ENCODE measurements at regions not wholly inside any gene's neighbourhood (a gene's known extent, or its start where the extent isn't known, plus 50 kb on each side); places are given as distances from the start of the nearest gene placed in this dataset.
A peak's percentile ranks its signal among the peaks of the same experiment; 100 is the strongest.
"Not testable (repeated sequence)": the region's sequence is repeated elsewhere in the genome, so short reads cannot be mapped to it uniquely, and the experiment has no call there.

GRCh38 chr2:191476901-191477300 is 201.0 kb upstream of the NABP1 start:
- no peak for DNase-seq (ENCODE audit: low spot score)

- DNase-seq (ENCODE audit: low spot score) = peak; percentile 82
Measured at GRCh38 chr2:191478799-191479679, 198.9 kb upstream of the NABP1 start.

- DNase-seq (ENCODE audit: low spot score) = no peak
Measured at GRCh38 chr2:191479680-191480023, 198.3 kb upstream of the NABP1 start.

GRCh38 chr2:191481305-191482070 is 196.4 kb upstream of the NABP1 start:
- no peak for DNase-seq (ENCODE audit: low spot score)

GRCh38 chr2:191483117-191483516 is 194.8 kb upstream of the NABP1 start:
- DNase-seq (ENCODE audit: low spot score) = no peak

GRCh38 chr2:191486584-191487320 is 191.2 kb upstream of the NABP1 start:
- peak; percentile 97 for DNase-seq (ENCODE audit: low spot score)

GRCh38 chr2:191488135-191488534 is 189.8 kb upstream of the NABP1 start:
- peak; percentile 67 for DNase-seq (ENCODE audit: low spot score)

GRCh38 chr2:191489177-191489576 is 188.8 kb upstream of the NABP1 start:
- no peak for DNase-seq (ENCODE audit: low spot score)

- no peak for DNase-seq (ENCODE audit: low spot score)
Measured at GRCh38 chr2:191496838-191497237, 181.1 kb upstream of the NABP1 start.

GRCh38 chr2:191497822-191498221 is 180.1 kb upstream of the NABP1 start:
- DNase-seq (ENCODE audit: low spot score) = no peak

- no peak for DNase-seq (ENCODE audit: low spot score)
Measured at GRCh38 chr2:191499050-191499449, 178.9 kb upstream of the NABP1 start.

- DNase-seq (ENCODE audit: low spot score) = peak; percentile 71
Measured at GRCh38 chr2:191499874-191500565, 177.9 kb upstream of the NABP1 start.

- DNase-seq (ENCODE audit: low spot score) = no peak
Measured at GRCh38 chr2:191500566-191500883, 177.4 kb upstream of the NABP1 start.

- DNase-seq (ENCODE audit: low spot score) = no peak
Measured at GRCh38 chr2:191500884-191501560, 176.9 kb upstream of the NABP1 start.

GRCh38 chr2:191501561-191502168 is 176.3 kb upstream of the NABP1 start:
- peak; percentile 63 for DNase-seq (ENCODE audit: low spot score)

- DNase-seq (ENCODE audit: low spot score) = no peak
Measured at GRCh38 chr2:191506515-191506914, 171.4 kb upstream of the NABP1 start.

- not testable (repeated sequence) for DNase-seq (ENCODE audit: low spot score)
Measured at GRCh38 chr2:191507252-191507853, 170.6 kb upstream of the NABP1 start.

GRCh38 chr2:191508738-191509137 is 169.2 kb upstream of the NABP1 start:
- DNase-seq (ENCODE audit: low spot score) = no peak

GRCh38 chr2:191512216-191512835 is 165.6 kb upstream of the NABP1 start:
- DNase-seq (ENCODE audit: low spot score) = no peak

GRCh38 chr2:191512874-191513273 is 165.1 kb upstream of the NABP1 start:
- no peak for DNase-seq (ENCODE audit: low spot score)
